ENCODE measurements at regions not wholly inside any gene's neighbourhood (a gene's known extent, or its start where the extent isn't known, plus 50 kb on each side); places are given as distances from the start of the nearest gene placed in this dataset.

DNA sequence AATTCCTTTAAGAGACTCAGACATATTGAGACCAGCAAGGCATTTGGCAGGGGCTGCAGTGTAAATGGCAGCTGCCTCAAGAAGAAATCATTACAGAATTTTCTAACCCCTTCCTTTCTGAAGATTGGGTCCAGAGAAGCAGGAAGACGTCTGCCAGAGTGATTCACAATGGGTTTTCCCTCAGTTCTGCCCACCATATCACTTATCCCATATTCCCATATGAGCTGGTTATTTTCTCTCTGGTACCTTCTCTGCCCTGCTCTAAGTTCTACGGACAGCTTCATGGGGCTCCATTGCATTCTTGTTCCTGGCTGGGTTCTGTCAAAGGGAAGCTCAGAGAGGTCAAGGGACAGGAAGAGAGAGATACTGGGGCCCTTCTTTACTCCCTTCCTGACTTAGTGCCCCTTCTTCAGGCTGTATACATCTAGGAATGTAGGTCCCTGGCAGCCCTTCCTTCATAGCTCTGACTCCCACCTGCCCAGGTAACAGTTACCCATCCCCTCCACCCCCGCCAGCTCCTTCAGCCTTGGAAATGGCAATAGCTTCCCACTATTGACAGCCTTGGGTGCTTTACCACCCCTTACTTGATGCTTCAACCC lies 420.6 kb upstream of the DAB1 start:
- Histone ChIP-seq H3K4me1 (ENCODE audit: control insufficient read depth in 1 of 2, insufficient read depth in 2 of 2, low read depth in 1 of 2, low read length in 1 of 2) (peaks cover 7 to 12% of the 10 kb centered on the region in 2 experiments), H3K4me3 (ENCODE audit: low read depth in 2 of 2, low read length in 1 of 2) (no peak overlapping the region), H3K36me3 (replicated peaks in 1 of 2; ENCODE audit: control insufficient read depth in 1 of 2, insufficient read depth in 2 of 2, low read length in 1 of 2) (no peaks in the 10 kb centered on the region), H4K20me1 (ENCODE audit: insufficient read depth) (no peaks in the 10 kb centered on the region), H3K9me3 (no peaks in the 10 kb centered on the region), H3K9me2 (no peaks in the 10 kb centered on the region), H2AFZ (ENCODE audit: low read depth) (no peak overlapping the region), H3K9ac (no peak overlapping the region; the same call in 1 of the 2 replicates), H3K79me2 (ENCODE audit: insufficient read depth) (no peaks in the 10 kb centered on the region), H3K27ac (ENCODE audit: low read depth in 2 of 2, low read length in 1 of 2) (peak overlapping the region; percentile 80 to 85), H3F3A (replicated peaks; ENCODE audit: insufficient read depth) (peaks cover 25% of the 10 kb centered on the region), H3K27me3 (ENCODE audit: insufficient read depth) (no peaks in the 10 kb centered on the region), H3K4me2 (peak overlapping the region; percentile 56; the same call in 1 of the 2 replicates)
- TF ChIP-seq TCF12 (IDR thresholded peaks at IDR 0.05), result no peak
- no peak for TF ChIP-seq SMC3 (IDR thresholded peaks at IDR 0.05; ENCODE audit: low read depth, low read length)
- TF ChIP-seq SIN3A (IDR thresholded peaks at IDR 0.05; ENCODE audit: borderline replicate concordance, low read depth, low read length), result no peak
- no peak for TF ChIP-seq RFX5 (IDR thresholded peaks at IDR 0.05; ENCODE audit: low read length)
- no peak for TF ChIP-seq JUND (IDR thresholded peaks at IDR 0.05)
- TF ChIP-seq, protein P1, sequence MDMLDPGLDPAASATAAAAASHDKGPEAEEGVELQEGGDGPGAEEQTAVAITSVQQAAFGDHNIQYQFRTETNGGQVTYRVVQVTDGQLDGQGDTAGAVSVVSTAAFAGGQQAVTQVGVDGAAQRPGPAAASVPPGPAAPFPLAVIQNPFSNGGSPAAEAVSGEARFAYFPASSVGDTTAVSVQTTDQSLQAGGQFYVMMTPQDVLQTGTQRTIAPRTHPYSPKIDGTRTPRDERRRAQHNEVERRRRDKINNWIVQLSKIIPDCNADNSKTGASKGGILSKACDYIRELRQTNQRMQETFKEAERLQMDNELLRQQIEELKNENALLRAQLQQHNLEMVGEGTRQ (IDR thresholded peaks at IDR 0.05; ENCODE audit: borderline replicate concordance, low read depth, low read length), result no peak
- TF ChIP-seq FOSL2 (IDR thresholded peaks at IDR 0.05; ENCODE audit: borderline replicate concordance, low read depth), result no peak
- TF ChIP-seq, protein P2, sequence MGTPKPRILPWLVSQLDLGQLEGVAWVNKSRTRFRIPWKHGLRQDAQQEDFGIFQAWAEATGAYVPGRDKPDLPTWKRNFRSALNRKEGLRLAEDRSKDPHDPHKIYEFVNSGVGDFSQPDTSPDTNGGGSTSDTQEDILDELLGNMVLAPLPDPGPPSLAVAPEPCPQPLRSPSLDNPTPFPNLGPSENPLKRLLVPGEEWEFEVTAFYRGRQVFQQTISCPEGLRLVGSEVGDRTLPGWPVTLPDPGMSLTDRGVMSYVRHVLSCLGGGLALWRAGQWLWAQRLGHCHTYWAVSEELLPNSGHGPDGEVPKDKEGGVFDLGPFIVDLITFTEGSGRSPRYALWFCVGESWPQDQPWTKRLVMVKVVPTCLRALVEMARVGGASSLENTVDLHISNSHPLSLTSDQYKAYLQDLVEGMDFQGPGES (IDR thresholded peaks at IDR 0.05; ENCODE audit: low read depth, low read length), result no peak
- no peak for TF ChIP-seq YY1 (IDR thresholded peaks at IDR 0.05; ENCODE audit: low read depth)
- TF ChIP-seq RCOR1 (IDR thresholded peaks at IDR 0.05; ENCODE audit: low read length), result no peak
- no peak for TF ChIP-seq FOXM1 (IDR thresholded peaks at IDR 0.05; ENCODE audit: low read depth)
- ChIA-PET CTCF (interaction anchor here (0.9 kb wide), 2 partner anchors 10 to 18 kb away, joined by 3 read pairs; no protein-coding TSS in a partner anchor), POLR2A (no interaction called here)
- 56% methylated on average over 3 of the region's 3 CpGs for WGBS (ENCODE audit: low lambda C conversion rate)
- no peak for DNase-seq

DNA sequence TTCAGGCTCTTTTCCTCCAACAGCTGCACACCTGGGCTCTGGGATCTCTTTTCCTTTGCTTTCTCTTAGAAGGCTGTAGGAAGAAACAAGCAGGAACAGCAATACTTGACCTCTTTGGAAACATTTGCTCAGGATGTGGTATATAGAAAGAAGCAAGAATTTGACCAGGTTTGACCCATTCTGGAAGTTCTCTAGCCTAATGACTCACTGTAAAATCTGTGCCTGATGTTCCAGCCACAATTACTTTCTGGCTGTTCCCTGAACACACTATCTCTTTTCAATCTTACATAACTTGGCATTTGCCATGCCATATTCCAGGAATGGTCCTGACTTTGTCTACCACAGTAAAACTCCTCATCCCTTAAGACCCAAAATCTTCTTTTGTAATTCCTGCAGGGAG lies 419.9 kb upstream of the DAB1 start:
- no peaks in the 10 kb centered on the region for H3K27me3 ChIP-seq (ENCODE audit: insufficient read depth)
- DNase-seq, result no peak
- H3K9ac ChIP-seq, result no peak overlapping the region
- peaks cover 32% of the 10 kb centered on the region for H3F3A ChIP-seq (replicated peaks; ENCODE audit: insufficient read depth)
- no peaks in the 10 kb centered on the region for H3K36me3 ChIP-seq (replicated peaks in 1 of 2; ENCODE audit: control insufficient read depth in 1 of 2, insufficient read depth in 2 of 2, low read length in 1 of 2)
- CTCF ChIA-PET, result interaction anchor here (0.9 kb wide), 1 partner anchor 17 kb away, joined by 3 read pairs; no protein-coding TSS in a partner anchor
- no peaks in the 10 kb centered on the region for H3K79me2 ChIP-seq (ENCODE audit: insufficient read depth)
- H3K27ac ChIP-seq (ENCODE audit: low read depth in 2 of 2, low read length in 1 of 2), result peak overlapping the region; percentile 80 to 86
- peaks cover 10 to 12% of the 10 kb centered on the region in 2 experiments for H3K4me1 ChIP-seq (ENCODE audit: control insufficient read depth in 1 of 2, insufficient read depth in 2 of 2, low read depth in 1 of 2, low read length in 1 of 2)
- H4K20me1 ChIP-seq (ENCODE audit: insufficient read depth), result no peaks in the 10 kb centered on the region
- H2AFZ ChIP-seq (ENCODE audit: low read depth), result no peak overlapping the region
- H3K9me2 ChIP-seq, result no peaks in the 10 kb centered on the region
- POLR2A ChIA-PET, result no interaction called here
- H3K4me3 ChIP-seq (ENCODE audit: low read depth in 2 of 2, low read length in 1 of 2), result no peak overlapping the region
- H3K9me3 ChIP-seq, result no peaks in the 10 kb centered on the region
- H3K4me2 ChIP-seq, result peak overlapping the region; percentile 56; the same call in 1 of the 2 replicates
- TF ChIP-seq MEF2A (IDR thresholded peaks at IDR 0.05; ENCODE audit: borderline replicate concordance, low read depth) (peak; percentile 40; the same call in 1 of the 2 replicates), EP300 (IDR thresholded peaks at IDR 0.05; ENCODE audit: borderline replicate concordance in 1 of 2, low read depth in 1 of 2, low read length in 1 of 2) (peak; percentile 79 to 97), CHD2 (IDR thresholded peaks at IDR 0.05; ENCODE audit: low read length, partially characterized antibody) (no peak), TEAD4 (IDR thresholded peaks at IDR 0.05; ENCODE audit: borderline replicate concordance, insufficient read depth) (peak; percentile 90), FOXM1 (IDR thresholded peaks at IDR 0.05; ENCODE audit: low read depth) (peak; percentile 90), MXI1 (IDR thresholded peaks at IDR 0.05; ENCODE audit: low read depth, low read length) (no peak), TAF1 (IDR thresholded peaks at IDR 0.05; ENCODE audit: borderline replicate concordance, low read depth, low read length) (0 out of 2 replicates have a peak, but pooled peaks have one; percentile 4), FOSL2 (IDR thresholded peaks at IDR 0.05; ENCODE audit: borderline replicate concordance, low read depth) (peak; percentile 80), GABPA (IDR thresholded peaks at IDR 0.05; ENCODE audit: low read depth) (no peak), TCF12 (IDR thresholded peaks at IDR 0.05) (peak; percentile 99), RCOR1 (IDR thresholded peaks at IDR 0.05; ENCODE audit: low read length) (no peak), JUND (IDR thresholded peaks at IDR 0.05) (peak; percentile 94), NFIC (IDR thresholded peaks at IDR 0.05; ENCODE audit: borderline replicate concordance) (peak; percentile 96), SIN3A (IDR thresholded peaks at IDR 0.05; ENCODE audit: borderline replicate concordance, low read depth, low read length) (no peak), NRF1 (IDR thresholded peaks at IDR 0.05; ENCODE audit: low read depth, low read length) (no peak)
- TF ChIP-seq, protein P3, sequence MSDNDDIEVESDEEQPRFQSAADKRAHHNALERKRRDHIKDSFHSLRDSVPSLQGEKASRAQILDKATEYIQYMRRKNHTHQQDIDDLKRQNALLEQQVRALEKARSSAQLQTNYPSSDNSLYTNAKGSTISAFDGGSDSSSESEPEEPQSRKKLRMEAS (IDR thresholded peaks at IDR 0.05; ENCODE audit: low read depth), result peak; percentile 38; the same call in 1 of the 2 replicates
- TF ChIP-seq, protein P4, sequence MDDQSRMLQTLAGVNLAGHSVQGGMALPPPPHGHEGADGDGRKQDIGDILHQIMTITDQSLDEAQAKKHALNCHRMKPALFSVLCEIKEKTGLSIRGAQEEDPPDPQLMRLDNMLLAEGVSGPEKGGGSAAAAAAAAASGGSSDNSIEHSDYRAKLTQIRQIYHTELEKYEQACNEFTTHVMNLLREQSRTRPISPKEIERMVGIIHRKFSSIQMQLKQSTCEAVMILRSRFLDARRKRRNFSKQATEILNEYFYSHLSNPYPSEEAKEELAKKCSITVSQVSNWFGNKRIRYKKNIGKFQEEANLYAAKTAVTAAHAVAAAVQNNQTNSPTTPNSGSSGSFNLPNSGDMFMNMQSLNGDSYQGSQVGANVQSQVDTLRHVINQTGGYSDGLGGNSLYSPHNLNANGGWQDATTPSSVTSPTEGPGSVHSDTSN (IDR thresholded peaks at IDR 0.05), result peak; percentile 95
- TF ChIP-seq, protein P5, sequence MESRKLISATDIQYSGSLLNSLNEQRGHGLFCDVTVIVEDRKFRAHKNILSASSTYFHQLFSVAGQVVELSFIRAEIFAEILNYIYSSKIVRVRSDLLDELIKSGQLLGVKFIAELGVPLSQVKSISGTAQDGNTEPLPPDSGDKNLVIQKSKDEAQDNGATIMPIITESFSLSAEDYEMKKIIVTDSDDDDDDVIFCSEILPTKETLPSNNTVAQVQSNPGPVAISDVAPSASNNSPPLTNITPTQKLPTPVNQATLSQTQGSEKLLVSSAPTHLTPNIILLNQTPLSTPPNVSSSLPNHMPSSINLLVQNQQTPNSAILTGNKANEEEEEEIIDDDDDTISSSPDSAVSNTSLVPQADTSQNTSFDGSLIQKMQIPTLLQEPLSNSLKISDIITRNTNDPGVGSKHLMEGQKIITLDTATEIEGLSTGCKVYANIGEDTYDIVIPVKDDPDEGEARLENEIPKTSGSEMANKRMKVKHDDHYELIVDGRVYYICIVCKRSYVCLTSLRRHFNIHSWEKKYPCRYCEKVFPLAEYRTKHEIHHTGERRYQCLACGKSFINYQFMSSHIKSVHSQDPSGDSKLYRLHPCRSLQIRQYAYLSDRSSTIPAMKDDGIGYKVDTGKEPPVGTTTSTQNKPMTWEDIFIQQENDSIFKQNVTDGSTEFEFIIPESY (IDR thresholded peaks at IDR 0.05; ENCODE audit: borderline replicate concordance, low read depth), result peak; percentile 68; the same call in 1 of the 2 replicates

Data from SK-N-SH (cell line).